Fibroblast of skin of right quadriceps (primary cell): ENCODE measurements at regions not wholly inside any gene's neighbourhood (a gene's known extent, or its start where the extent isn't known, plus 50 kb on each side); places are given as distances from the start of the nearest gene placed in this dataset.
"Not testable (repeated sequence)": the region's sequence is repeated elsewhere in the genome, so short reads cannot be mapped to it uniquely, and the experiment has no call there.

Experiments used
- DNase-seq: peaks from one replicate; pipeline ENCODE4 v3.0.0-alpha.2; 2013

DNA sequence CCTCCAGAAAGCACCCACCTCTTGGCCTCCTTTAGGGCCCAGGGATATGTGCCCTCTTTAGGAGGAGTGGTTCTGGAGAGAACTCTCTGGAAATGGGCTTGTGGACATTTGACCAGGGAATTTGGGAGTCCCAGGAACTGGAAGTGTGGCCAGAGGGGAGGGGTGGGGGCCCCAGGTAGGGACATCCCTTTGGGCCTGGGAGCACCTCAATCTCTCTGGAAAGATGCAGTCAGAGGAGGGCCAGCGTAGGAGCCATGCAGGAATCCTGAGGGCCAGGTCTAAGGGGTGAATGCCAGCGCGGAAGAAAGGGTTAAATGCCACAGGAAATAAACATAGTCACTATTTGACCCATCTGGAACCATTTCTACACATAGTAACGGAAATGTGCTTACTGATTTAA is 50.3 kb upstream of the ITGA11 start:
- DNase-seq = no peak

DNA sequence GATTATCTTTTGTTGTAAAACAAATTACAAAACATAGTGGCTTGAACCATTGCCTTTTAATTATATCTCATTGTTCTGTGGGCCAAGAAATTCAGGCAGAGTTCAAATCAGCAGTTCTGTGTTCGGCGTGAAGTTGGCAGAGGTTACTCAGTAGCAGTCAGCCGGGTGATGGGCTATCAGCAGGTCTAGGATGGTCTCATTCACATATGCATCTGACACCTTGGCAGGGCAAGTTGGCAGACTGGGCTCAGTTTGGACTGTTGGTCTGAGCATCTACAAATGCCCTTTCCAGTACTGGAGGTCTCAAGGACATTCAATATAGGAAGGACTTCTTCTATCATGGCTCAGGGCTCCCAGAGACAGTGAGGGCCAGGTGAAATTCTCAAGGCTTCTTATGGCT is 51.2 kb upstream of the ITGA11 start:
- DNase-seq = no peak

DNA sequence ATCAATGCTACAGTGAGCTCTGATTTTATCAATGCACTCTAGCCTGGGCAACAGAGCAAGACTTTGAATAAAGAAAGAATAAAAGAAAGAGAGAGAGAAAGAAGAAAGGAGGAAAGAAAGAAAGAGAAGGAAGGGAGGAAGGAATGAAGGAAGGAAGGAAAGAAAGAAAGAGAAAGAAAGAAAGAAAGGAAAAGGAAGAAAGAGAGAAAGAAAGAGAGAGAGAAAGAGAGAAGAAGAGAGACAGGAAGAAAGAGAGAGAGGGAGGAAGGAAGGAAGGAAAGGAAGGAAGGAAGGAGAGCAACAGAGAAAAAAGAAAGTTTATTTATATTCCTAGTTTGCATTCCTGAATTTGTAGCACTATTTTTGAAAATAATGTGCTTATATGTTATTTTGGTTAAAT is 52.3 kb upstream of the ITGA11 start:
- no peak for DNase-seq

DNA sequence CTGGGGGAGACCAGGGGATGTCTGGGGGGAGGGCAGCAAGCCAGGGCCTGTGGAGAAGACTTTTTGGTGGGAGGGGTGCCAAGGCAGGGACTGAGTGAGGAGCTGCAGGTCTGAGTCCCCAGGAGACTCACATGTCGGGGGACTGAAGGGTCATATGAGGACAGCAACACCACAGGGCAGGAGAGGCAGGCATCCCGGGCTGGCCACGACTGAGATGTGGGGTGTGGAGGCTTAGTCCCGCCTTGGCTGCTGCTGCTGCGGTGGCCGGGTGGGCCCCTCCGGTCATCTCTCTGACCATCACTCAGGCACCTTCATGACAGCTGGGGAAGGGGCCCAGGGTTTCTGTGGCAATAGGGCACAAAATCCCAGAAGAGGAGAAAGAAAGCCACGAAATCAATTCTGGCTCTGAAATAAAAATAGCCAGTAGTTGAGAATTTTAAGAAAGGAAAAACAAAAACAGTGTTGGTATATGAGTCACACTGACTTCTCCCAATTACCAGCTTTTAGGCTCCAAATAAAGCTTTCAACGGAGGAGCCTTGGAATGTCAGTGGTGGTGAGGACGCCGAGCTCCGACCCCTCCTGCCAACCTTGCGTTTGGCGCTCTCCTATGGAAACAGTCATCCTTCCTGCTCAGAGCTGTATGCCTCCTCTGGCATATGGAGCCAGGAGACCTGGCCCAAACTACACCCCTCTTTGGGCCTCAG is 52.9 kb upstream of the ITGA11 start:
- peak; percentile 91 for DNase-seq

DNA sequence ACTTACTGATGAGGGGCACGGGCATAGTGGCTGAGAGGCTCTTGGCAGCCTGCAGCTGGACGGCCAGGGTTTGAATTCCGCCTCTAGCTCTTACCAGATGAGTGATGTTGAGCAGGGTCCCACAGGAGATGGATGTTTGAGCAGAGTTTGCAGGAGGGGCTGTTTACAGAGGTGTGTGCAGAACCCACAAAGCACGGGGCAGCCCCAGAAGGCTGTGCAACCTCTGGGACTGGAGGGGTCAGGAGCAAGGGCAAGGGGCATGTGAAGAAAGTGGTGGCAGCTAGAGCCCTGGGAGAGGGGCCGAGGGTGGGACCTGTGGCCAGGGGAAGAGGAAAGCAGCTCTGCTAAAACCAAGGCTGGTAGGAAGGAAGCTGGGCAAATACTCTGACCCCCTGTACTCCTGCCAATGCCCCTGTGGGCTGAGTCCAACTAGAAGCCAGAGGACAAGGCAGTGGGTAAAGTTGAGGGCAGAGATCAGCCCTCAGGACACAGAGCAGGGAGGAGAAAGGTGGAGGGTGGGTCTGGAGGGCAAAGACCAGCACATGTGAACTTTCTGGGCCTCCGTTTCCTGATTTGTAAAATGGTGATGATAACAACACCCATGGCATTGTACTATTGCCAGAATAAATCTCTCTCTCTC is 53.9 kb upstream of the ITGA11 start:
- no peak for DNase-seq

DNA sequence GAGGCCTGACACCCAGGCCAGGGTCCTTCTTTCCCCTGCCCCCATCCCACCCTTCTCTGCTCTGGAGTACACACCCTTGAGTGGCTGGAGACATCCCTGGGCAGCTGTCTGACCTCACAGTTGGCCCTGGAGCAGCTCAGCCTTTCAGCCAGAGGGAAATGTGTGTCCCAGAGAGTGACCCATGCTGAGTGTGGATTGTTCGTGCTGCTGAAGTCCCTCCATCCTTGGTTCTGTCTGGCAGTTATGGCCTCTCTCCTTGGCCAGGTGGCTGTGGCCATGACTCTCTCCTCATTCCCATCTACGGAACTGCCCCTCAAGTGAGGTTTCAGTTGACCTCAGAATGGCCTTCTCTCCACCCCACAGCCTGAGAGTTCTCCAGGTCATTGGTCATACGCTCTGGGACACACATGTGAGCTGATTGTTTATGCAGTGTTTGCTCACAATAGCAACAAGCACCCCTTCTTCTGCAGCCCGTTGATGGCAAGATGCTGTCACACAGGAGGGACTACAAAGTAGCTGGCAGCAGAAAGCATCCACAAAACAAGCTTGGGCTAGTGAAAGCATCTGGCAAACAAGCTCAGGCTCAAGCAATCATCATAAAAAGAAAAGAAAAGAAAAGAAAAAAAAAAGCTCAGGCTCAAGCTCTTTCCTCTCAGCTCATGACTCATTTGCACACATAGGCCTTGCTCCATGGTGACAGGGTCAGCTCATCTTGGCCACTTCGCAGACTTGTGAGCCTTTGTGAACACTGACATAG is 55.3 kb upstream of the ITGA11 start:
- DNase-seq = peak; percentile 37

DNA sequence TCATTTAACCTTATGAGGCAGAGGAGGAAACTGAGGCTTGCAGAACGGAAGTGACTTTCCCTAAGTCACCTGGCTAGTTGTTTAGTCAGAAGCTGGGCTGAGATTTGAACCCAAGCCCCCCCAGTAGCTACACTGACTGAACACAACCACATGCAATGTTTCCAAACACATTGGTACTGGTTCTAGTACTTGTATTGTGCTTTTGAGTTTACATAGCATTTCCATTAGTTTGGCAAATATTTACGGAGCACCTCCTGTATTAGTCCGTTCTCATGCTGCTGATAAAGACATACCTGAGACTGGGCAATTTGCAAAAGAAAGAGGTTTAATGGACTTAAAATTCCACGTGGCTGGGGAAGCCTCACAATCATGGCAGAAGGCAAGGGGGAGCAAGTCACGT is 56.3 kb upstream of the ITGA11 start:
- DNase-seq = no peak

DNA sequence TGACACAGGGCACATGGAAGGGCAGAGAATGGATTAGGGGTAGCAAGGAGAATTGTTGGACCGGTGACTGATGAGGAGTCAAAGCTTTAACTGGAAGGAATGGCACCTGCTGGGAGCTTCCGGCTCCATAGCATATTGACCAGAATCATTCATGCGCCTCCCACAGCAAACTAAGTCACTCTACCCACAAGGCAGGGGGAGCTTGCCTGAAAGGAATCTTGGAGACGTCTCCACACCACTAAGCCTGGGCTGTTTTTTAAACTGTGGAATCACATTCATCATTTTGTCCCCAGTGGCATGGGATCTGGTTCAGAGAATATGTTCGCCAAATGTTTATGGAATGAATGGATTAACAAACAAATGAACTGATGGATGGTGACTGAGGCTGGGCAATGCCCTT is 57.0 kb upstream of the ITGA11 start:
- peak; percentile 22 for DNase-seq

DNA sequence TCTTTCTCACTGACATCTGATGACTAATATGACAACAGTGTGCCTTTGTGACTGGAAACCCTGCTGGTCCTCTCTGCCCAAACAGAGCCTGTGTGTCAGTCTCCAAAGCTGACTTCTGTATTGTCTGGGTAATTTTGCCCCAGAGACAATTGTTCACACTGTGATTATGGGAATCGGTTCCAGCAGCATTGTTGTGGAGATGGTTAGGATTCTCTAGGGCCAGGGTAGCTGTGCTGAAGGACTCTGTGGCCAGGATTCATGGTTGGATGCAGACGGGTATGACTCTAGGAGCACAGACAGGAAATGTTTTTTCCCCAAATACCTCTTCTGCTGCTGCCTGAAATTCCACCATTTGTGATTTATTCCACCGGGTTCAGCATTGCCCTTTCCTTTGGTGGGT is 57.5 kb upstream of the ITGA11 start:
- peak; percentile 52 for DNase-seq

DNA sequence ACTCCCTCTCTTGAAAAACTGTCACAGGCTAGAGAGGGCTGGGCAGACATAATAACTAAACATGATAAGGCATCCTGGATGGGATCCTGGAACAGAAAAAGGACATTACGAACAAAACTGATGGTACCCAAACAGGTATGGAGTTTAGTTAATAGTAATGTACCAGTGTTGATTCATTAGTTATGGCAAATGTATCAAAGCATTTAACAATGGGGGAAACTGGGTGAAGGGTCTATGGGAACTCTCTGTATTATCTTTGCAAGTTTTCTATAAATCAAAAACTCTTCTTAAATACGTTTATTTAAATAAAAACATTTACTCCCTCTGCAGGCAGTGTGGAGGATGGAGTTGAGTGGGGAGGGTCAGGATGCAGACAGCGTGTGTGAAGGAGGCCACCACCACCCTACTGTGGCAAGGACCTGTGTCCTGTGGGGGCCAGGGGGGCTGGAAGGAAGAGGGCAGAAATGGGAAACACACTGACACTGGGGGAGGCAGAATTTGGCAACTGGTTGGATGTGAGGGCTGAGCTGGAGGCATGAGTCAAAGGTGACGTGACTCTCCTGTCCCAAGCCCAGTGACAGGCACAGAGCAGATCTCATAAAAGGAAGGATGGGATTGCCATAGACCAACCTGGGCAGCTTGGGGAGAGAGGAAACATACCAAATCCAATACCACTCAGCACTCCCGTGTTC is 59.6 kb upstream of the ITGA11 start:
- no peak for DNase-seq

DNA sequence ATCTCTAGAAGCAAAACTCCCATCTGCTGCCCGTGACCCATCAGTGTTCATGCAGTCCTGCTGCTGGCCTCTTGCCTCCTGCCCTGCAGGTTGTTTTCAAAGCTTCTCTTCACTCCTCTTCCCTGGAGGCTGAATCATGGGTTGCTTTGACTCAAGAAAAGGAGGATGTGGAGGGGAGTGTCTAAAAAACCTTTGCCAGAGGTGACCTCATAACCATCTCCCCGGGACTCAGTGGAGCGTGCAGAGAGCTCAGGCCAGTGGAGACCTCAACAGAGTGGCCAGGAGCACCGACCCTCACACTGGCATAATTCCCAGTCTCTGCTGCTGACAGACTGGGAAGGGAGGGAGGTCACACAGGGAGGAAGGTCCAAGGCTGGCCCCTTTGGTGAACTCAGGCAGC is 60.9 kb upstream of the ITGA11 start:
- DNase-seq = peak; percentile 61

DNA sequence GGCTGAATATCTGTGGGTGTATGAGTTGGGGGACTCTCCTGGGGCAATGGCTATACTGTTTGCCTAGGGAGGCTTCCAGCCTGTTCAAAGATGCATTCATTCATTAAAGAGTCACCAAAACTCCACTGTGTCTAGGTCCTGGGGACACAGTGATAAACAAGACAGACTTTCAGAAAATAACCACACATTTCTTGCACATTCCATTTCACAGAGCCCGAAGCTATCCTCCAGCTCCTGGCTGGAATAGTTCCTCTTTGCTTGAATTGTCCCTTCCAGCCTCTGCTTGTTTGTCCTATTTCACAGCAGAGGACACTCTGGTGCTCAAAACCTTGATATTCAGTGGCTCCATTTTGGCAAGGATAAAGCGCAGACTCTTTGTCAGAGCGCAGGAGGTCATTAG is 61.7 kb upstream of the ITGA11 start:
- DNase-seq = no peak

DNA sequence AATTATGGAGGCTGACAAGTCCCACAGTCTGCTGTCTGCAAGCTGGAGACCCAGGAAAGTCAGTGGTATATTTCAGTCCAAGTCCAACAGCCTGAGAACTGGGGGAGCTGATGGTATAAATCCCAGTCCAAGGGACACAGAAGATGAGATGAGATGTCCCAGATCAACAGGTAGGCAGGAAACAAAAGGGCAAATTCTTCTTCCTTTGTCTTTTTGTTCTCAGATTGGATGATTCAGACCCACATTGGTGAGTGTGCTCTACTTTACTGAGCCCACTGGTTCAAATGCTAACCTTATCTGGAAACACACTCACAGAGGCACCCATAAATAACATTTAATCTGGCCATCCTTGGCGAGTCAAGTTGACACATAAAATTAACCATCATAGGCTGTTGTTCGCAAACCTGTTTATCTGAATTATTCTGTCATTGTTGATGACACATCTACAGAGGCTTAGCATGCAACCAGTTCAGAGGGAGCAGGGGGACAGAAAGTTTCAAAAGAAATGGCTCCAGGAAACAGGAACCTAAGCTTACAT is 62.7 kb upstream of the ITGA11 start:
- DNase-seq = peak; percentile 23

DNA sequence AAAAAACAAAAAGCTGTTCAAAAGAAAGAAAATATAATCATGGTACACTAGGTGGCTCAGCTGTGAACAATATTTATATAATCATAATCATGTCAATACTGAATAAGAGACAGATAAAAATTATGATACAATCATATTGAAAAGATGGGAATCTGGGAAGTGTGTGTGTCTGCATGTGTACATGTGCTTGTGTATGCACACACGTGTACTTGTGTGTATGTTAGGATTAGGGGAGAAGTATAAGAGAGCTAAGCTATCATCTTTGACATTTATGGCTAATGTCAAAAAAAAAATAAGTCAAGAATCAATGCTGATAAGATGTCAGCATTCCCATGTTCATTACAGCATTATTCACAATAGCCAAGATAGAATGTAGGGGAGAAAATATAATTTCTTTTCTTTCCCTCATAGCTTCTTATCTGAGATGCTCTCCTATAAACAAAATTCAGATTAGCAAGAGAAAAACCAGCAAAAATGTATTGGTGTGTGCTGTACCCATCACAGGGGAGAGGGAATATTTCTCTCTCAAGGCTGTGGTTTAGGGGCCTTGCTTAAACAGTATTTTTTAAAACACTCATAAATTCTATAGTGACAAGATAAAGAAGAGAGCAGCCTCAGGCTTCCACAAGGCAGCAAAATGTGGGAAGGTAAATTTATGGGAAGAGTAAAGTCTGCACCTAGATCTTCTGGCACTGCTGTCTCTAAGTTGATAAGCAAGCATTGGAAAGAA is 63.4 kb upstream of the ITGA11 start:
- DNase-seq = no peak

DNA sequence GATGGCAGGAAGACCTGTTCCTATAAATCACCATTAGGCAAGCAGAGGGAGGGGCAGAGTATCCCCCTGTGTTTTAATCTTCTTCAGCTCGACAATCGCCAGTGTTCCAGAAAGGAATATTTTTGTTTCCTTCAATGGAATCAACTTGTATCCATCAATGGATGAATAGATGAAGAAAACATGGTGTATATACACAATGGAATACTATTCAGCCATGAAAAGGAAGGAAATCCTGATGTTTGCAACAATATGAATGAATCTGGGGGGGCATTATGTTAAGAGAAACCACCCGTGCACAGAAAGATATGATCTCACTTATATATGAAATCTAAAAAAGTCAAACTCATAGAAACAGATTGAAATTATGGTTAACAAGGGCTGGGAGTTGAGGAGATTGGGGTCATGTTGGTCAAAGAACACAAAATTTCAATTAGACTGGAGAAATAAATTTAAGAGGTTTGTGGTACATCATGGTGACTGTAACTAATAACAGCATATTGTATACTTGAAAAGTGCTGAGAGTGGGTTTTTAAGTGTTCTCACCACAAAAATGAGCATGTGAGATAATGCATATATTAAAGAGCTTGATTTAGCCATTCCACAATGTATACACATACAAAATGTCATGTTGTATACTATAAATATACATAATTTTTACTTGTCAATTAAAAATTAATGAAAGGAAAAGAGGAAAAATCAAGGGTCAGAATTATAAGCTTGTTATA is 64.2 kb upstream of the ITGA11 start:
- DNase-seq = no peak

DNA sequence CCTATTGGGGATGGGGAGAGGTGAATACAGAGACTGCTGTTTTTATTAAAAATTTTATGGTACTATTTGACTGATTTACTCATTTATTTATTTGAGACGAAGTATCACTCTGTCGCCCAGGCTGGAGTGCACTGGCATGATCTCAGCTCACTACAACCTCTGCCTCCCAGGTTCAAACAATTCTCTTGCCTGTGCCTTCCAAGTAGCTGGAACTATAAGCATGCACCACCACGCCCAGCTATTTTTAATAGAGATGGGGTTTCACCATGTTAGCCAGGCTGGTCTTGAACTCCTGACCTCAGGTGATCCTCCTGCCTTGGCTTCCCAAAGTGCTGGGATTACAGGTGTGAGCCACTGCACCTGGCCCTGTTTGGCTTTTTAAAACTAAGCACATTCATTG is 64.8 kb upstream of the ITGA11 start:
- DNase-seq = not testable (repeated sequence)

DNA sequence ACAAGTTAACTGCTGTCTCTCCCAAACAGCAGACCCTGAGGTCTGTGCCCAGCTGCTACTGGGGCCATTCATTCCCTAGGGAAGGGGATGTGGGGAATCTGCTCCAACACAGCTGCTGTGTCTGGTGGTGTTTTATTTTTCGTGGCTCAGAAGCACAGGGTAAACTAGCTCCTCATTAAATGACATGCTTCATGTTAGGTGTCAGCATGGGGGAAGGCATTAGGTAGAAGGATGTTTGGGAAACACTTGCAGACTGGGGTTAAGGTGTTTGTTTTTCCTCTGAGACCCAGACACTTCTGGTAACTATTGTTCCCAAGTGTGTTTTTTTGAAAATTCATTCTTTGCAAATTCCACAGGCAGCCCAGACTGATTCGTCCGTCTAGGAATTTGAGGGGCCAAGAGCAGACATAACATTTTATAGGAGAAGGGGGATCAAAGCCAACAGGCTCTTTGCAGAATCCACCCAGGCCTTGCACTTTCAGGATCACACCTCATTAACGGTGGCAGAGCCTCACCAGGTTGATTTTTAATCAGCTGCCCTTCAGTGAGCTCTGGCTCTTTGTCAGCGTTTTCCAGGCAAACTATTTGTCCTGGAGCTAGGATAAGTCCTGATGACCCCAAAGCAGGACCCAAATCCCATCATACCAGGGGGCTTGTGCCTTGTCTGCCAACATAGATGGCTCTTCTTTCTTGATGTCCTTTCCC is 65.4 kb upstream of the ITGA11 start:
- DNase-seq = peak; percentile 51

DNA sequence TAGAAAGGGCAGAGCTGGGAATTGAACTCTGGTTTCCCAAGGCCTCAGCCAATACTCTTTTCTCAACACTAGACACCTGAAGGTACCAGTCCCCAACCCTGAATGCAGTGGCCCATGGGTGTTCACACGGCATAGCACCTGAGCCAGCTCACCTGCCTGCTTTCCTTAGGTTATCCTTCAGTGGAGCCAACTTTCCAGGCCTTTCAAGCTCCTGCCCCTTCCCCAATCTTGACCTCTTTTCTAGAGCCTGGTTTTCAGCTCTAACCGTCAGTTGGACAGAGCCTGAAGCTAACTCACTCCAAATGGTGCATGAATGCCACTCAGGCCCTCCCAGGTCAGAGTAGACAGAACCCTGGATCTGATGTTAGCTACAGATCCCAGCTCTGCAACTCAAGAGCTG is 66.1 kb upstream of the ITGA11 start:
- DNase-seq = no peak

DNA sequence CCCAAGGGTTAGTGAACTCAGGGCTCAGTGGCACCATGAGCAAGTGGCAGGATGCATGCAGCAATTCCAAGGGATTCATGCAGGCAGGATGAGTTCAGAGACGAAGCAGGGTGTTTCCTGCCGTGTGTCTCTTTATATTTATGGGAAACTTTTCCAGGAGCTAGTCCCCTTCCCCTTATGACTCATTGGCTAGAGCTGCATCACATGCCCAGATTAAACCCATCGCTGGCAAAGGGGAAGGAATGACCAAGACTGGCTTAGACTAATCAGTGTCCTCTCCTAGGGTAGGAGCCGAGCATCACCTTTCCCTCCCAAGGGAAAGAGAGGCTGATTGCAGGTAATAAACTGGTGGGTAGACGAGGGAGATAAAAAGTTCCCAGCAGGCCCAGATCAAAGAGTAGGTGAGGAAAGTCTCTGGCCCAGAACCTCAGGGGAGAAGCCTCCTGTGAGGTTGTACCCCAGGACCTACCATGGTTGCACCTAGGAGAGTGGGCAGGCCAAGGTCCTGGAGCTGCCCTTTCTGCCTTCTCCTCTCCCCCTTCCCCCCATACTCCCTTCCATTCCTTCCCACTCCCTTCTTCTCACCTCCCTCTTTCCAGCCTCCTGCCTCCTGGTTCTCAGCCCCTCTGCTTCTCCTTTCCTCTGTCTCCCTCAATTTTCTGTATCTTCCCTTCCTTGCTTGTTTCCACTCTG is 67.8 kb upstream of the ITGA11 start:
- peak; percentile 59 for DNase-seq
